Bronchial epithelial cell (primary cell): ENCODE measurements at regions not wholly inside any gene's neighbourhood (a gene's known extent, or its start where the extent isn't known, plus 50 kb on each side); places are given as distances from the start of the nearest gene placed in this dataset.

Experiments
- DNase-seq: peaks from one replicate; pipeline ENCODE4 v3.0.0-alpha.2; 2010; ENCODE audit warnings: low read depth
- FAIRE-seq: peaks from 2 replicates; lab custom pipeline; 2011; peaks lifted over from hg19 to GRCh38; lab: Jason Lieb, UNC
- H3K27me3 ChIP-seq: 2 replicates; pipeline ENCODE4 v1.5.1; 2011; ENCODE audit warnings: low read length; ENCODE audit not compliant: control insufficient read depth, insufficient read depth
- H3K36me3 ChIP-seq: 2 replicates; pipeline ENCODE4 v1.5.1; 2011; ENCODE audit warnings: low read length; ENCODE audit not compliant: control insufficient read depth, insufficient read depth
- H3K4me3 ChIP-seq: 2 replicates; pipeline ENCODE4 v1.5.1; 2011; ENCODE audit warnings: mild to moderate bottlenecking, low read depth, low read length, control low read depth
- TF ChIP-seq, protein P1 (sequence below): IDR thresholded peaks from 2 replicates; pipeline ENCODE4 v1.5.1; 2011; ENCODE audit warnings: mild to moderate bottlenecking, moderate library complexity, low read length, control low read depth, inconsistent platforms; ENCODE audit not compliant: insufficient read depth, severe bottlenecking

DNA sequence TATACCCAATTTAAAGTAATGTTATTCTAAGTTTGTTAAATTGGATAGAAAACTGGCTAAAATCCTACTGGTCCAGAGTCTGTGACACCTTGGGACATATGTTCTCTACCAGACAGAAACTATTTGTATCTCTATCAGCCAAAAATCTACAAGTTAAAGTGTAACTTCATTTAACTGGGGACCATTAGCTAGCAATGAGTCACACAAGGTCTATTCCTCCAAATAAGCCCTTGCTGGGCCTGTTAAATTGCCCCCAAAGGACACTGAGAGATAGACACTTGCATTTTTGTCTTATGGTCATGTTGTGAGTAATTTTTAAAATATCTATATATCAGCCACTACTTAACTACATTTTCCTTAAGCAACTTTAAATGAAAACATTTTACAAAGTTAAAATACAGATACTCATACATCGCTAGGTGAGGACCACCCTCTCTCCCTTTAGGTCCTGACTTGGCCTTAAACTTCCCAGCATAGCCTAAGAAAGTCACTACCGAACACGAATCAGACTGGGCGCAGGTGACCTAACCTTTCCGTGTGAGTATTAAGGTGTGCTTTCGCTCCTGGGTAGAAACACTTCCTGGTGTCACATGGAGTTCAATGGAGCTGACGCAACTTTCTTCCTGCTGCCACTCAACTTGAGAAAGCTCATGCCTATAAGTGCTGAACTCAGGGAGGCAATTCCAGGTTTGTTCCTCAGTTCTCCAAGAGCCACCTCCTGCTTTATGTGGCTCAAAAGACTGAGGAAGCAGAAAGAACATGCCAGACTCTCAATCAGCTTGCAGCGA lies 249.1 kb downstream of the DIRAS2 start:
- DNase-seq (peak; percentile 1), FAIRE-seq (no peak)
- Histone ChIP-seq H3K36me3 (no peaks in the 10 kb centered on the region), H3K27me3 (no peaks in the 10 kb centered on the region), H3K4me3 (no peak overlapping the region)
- TF ChIP-seq, protein P1, sequence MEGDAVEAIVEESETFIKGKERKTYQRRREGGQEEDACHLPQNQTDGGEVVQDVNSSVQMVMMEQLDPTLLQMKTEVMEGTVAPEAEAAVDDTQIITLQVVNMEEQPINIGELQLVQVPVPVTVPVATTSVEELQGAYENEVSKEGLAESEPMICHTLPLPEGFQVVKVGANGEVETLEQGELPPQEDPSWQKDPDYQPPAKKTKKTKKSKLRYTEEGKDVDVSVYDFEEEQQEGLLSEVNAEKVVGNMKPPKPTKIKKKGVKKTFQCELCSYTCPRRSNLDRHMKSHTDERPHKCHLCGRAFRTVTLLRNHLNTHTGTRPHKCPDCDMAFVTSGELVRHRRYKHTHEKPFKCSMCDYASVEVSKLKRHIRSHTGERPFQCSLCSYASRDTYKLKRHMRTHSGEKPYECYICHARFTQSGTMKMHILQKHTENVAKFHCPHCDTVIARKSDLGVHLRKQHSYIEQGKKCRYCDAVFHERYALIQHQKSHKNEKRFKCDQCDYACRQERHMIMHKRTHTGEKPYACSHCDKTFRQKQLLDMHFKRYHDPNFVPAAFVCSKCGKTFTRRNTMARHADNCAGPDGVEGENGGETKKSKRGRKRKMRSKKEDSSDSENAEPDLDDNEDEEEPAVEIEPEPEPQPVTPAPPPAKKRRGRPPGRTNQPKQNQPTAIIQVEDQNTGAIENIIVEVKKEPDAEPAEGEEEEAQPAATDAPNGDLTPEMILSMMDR: no peak

GRCh38 chr9:90394871-90395270 lies 247.8 kb downstream of the DIRAS2 start:
- FAIRE-seq (no peak), DNase-seq (no peak)
- TF ChIP-seq, protein P1: no peak
- no peaks in the 10 kb centered on the region for H3K27me3 ChIP-seq
- H3K36me3 ChIP-seq: no peaks in the 10 kb centered on the region
- no peak overlapping the region for H3K4me3 ChIP-seq

- no peaks in the 10 kb centered on the region for H3K36me3 ChIP-seq
- no peaks in the 10 kb centered on the region for H3K27me3 ChIP-seq
- H3K4me3 ChIP-seq: no peak overlapping the region
- TF ChIP-seq, protein P1: no peak
- DNase-seq (no peak), FAIRE-seq (no peak)
These were observed 242.5 kb downstream of the DIRAS2 start for GRCh38 chr9:90400091-90400490.

GRCh38 chr9:90408659-90409058 lies 234.0 kb downstream of the DIRAS2 start:
- FAIRE-seq (no peak), DNase-seq (no peak)
- Histone ChIP-seq H3K36me3 (no peaks in the 10 kb centered on the region), H3K27me3 (no peaks in the 10 kb centered on the region), H3K4me3 (no peak overlapping the region)
- TF ChIP-seq, protein P1: no peak

DNA sequence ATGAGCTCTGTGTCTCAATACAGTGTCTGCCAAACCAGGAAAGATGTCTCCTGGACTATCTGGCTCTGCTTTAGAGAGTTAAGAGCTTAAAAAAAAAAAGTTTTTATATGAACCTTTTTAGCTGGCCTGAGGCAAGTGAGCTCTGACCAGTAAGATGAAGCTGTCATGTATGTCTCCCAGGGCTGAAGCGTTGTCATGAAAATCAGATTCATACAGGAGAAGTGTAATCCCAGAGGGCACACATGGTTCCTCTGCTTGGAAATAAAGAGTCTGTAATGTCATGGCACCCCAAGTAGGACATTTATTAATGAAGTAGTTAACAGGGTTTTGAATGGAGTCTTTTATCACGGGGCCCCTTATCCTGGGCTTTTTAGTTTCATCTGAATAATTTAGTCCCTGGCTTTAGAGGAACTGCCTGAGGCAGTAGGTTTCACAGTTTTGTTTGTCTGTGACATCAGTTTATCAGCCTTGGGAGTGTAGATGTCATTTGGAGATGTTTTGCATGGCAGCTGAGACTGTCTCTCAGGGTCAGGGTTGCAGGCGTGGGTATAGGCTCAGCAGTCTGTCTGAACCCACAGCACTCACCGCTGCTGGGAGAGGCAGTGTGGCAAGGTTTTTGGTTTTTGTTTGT lies 223.3 kb downstream of the DIRAS2 start:
- Histone ChIP-seq H3K36me3 (no peaks in the 10 kb centered on the region), H3K4me3 (no peak overlapping the region), H3K27me3 (no peaks in the 10 kb centered on the region)
- FAIRE-seq: no peak
- TF ChIP-seq, protein P1: no peak
- DNase-seq: no peak
